OCI-LY1 (cell line): ENCODE measurements at regions not wholly inside any gene's neighbourhood (a gene's known extent, or its start where the extent isn't known, plus 50 kb on each side); places are given as distances from the start of the nearest gene placed in this dataset.

ENCODE experiments used
- H2AFZ ChIP-seq: fragments of 200-600 bp; sonication (generic), shearing (Covaris generic); 2 replicates; pipeline ENCODE4 v1.6.0; 2014; ENCODE audit warnings: antibody characterized with exemption, mild to moderate bottlenecking, low read length
- H3F3A ChIP-seq: fragments of 200-600 bp; sonication (generic), shearing (Covaris generic); 2 replicates; pipeline ENCODE4 v1.6.0; 2014; ENCODE audit warnings: mild to moderate bottlenecking, antibody characterized with exemption, low read length, moderate library complexity; ENCODE audit not compliant: insufficient read depth
- H3K27ac ChIP-seq: fragments of 200-600 bp; sonication (generic); 2 replicates; pipeline ENCODE4 v1.5.1; 2014; ENCODE audit warnings: low read length, mixed run types, mild to moderate bottlenecking, low read depth; ENCODE audit not compliant: poor library complexity, severe bottlenecking
- H3K27me3 ChIP-seq: fragments of 200-600 bp; sonication (generic); 2 replicates; pipeline ENCODE4 v1.6.0; 2014; ENCODE audit warnings: antibody characterized with exemption, mild to moderate bottlenecking, low read length, moderate library complexity; ENCODE audit not compliant: insufficient read depth
- H3K36me3 ChIP-seq: fragments of 200-600 bp; sonication (generic); 2 replicates; pipeline ENCODE4 v1.6.1; 2014; ENCODE audit warnings: mild to moderate bottlenecking, antibody characterized with exemption, low read length, moderate library complexity, mixed read lengths; ENCODE audit not compliant: insufficient read depth
- H3K4me1 ChIP-seq: fragments of 200-600 bp; sonication (generic); 2 replicates; pipeline ENCODE4 v1.5.1; 2014; ENCODE audit warnings: mild to moderate bottlenecking, low read length, moderate library complexity; ENCODE audit not compliant: insufficient read depth, severe bottlenecking
- H3K4me2 ChIP-seq: fragments of 200-600 bp; sonication (generic), shearing (Covaris generic); 2 replicates; pipeline ENCODE4 v1.6.1; 2014; ENCODE audit warnings: low read length
- H3K4me3 ChIP-seq: fragments of 200-600 bp; sonication (generic); 2 replicates; pipeline ENCODE4 v1.5.1; 2014; ENCODE audit warnings: low read length, low read depth, mild to moderate bottlenecking, mixed read lengths; ENCODE audit not compliant: poor library complexity, severe bottlenecking
- H3K79me2 ChIP-seq: fragments of 200-600 bp; shearing (Covaris generic); 2 replicates; pipeline ENCODE4 v1.6.1; 2016; ENCODE audit warnings: mixed run types, low read length, mixed read lengths; ENCODE audit not compliant: insufficient read depth
- H3K9ac ChIP-seq: fragments of 200-600 bp; sonication (generic), shearing (Covaris generic); 2 replicates; pipeline ENCODE4 v1.6.1; 2014; ENCODE audit warnings: mild to moderate bottlenecking, low read length, mixed read lengths
- H3K9me2 ChIP-seq: fragments of 200-600 bp; sonication (generic), shearing (Covaris generic); 2 replicates; pipeline ENCODE4 v1.6.1; 2014; ENCODE audit warnings: low read depth, mild to moderate bottlenecking, low read length, mixed read lengths
- H3K9me3 ChIP-seq: fragments of 200-600 bp; shearing (Covaris generic); 2 replicates; pipeline ENCODE4 v1.6.1; 2014; ENCODE audit warnings: low read length, mixed read lengths
- H4K20me1 ChIP-seq: fragments of 200-600 bp; sonication (generic), shearing (Covaris generic); 2 replicates; pipeline ENCODE4 v1.6.0; 2016; ENCODE audit warnings: mild to moderate bottlenecking, low read length; ENCODE audit not compliant: insufficient read depth
- CTCF ChIP-seq: fragments of 200-600 bp; sonication (generic), shearing (Covaris generic); IDR thresholded peaks from 2 replicates; pipeline ENCODE4 v1.5.1; 2017; ENCODE audit warnings: mild to moderate bottlenecking, antibody characterized with exemption, low read length, moderate library complexity, mixed read lengths
- EZH2 ChIP-seq: fragments of 200-600 bp; sonication (generic), shearing (Covaris generic); IDR thresholded peaks from 2 replicates; pipeline ENCODE4 v1.8.0; 2017; ENCODE audit warnings: borderline replicate concordance, mixed run types, mild to moderate bottlenecking, antibody characterized with exemption, low read length, moderate library complexity, mixed read lengths

DNA sequence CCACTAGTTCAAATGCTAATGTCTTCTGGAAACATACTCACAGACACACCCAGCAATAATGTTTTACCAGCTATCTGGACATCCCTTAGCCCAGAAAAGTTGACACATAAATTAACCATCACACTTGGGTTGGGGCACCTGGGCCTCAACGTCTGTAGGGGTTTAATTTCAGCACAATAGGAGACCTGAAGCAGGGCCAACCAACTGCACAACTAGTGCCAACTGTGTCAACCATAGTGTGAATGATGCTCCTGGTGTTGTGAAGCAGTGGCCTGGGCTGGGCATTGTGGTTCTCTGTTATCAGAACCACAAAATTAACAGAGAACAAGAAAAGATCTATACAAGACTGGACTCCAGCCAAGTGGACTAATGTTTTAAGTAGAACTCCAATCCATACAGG, 106.7 kb upstream of the PPM1H start:
- Histone ChIP-seq H3K9me2 (no peaks in the 10 kb centered on the region), H3F3A (no peaks in the 10 kb centered on the region), H3K79me2 (no peaks in the 10 kb centered on the region), H3K9me3 (no peaks in the 10 kb centered on the region), H3K36me3 (no peaks in the 10 kb centered on the region), H3K4me3 (no peak overlapping the region), H3K4me1 (no peaks in the 10 kb centered on the region), H3K27me3 (no peaks in the 10 kb centered on the region), H3K27ac (no peak overlapping the region), H2AFZ (no peak overlapping the region), H3K4me2 (no peak overlapping the region), H4K20me1 (no peaks in the 10 kb centered on the region), H3K9ac (no peak overlapping the region)
- TF ChIP-seq CTCF: no peak
- no peak for TF ChIP-seq EZH2

GRCh38 chr12:63040526-63041220, 105.7 kb upstream of the PPM1H start:
- Histone ChIP-seq H3K36me3 (no peaks in the 10 kb centered on the region), H3K27me3 (no peaks in the 10 kb centered on the region), H3K9me2 (no peaks in the 10 kb centered on the region), H3K9me3 (no peaks in the 10 kb centered on the region), H3K4me2 (no peak overlapping the region), H2AFZ (no peak overlapping the region), H3K79me2 (no peaks in the 10 kb centered on the region), H3K4me1 (no peaks in the 10 kb centered on the region), H4K20me1 (no peaks in the 10 kb centered on the region), H3K27ac (no peak overlapping the region), H3K4me3 (no peak overlapping the region), H3K9ac (no peak overlapping the region), H3F3A (no peaks in the 10 kb centered on the region)
- TF ChIP-seq EZH2 (no peak), CTCF (no peak)

- no peaks in the 10 kb centered on the region for H3K9me3 ChIP-seq
- no peak overlapping the region for H3K4me2 ChIP-seq
- H3K36me3 ChIP-seq: no peaks in the 10 kb centered on the region
- no peaks in the 10 kb centered on the region for H3K9me2 ChIP-seq
- no peak for TF ChIP-seq CTCF
- TF ChIP-seq EZH2: no peak
- H3K27me3 ChIP-seq: no peaks in the 10 kb centered on the region
- no peak overlapping the region for H3K9ac ChIP-seq
- no peaks in the 10 kb centered on the region for H3K4me1 ChIP-seq
- no peaks in the 10 kb centered on the region for H3K79me2 ChIP-seq
- H2AFZ ChIP-seq: no peak overlapping the region
- no peaks in the 10 kb centered on the region for H4K20me1 ChIP-seq
- no peak overlapping the region for H3K27ac ChIP-seq
- no peaks in the 10 kb centered on the region for H3F3A ChIP-seq
- H3K4me3 ChIP-seq: no peak overlapping the region
These were observed 103.8 kb upstream of the PPM1H start for GRCh38 chr12:63038713-63039100.
